GM12873 (cell line): ENCODE measurements at regions not wholly inside any gene's neighbourhood (a gene's known extent, or its start where the extent isn't known, plus 50 kb on each side); places are given as distances from the start of the nearest gene placed in this dataset.

ENCODE experiments used
- TF ChIP-seq, protein P1 (sequence below): IDR thresholded peaks from 2 replicates; pipeline ENCODE4 v1.5.1; 2012; ENCODE audit warnings: low read depth, mild to moderate bottlenecking, moderate library complexity, low read length, control low read depth; ENCODE audit not compliant: insufficient read depth; ENCODE audit errors: missing control alignments

DNA sequence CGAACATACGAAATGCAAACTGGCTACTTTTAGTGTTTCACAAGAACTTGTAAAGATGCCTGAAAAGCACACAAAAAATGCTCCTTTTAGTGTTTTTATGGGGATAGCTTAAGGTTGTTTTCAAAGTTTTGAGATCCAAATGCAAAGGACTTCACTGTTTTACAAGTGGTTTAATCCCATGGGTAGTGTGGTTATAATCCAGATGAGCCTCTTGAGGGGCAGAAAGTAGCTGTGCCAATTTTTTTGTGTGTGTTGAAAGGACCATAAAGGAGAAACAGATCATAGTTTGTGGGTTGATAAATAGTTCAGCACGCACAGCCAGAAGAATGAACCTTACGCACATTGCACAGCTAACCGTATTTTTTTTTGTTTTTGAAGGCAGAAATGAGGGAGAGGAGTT lies 126.9 kb upstream of the GIMD1 start:
- TF ChIP-seq, protein P1, sequence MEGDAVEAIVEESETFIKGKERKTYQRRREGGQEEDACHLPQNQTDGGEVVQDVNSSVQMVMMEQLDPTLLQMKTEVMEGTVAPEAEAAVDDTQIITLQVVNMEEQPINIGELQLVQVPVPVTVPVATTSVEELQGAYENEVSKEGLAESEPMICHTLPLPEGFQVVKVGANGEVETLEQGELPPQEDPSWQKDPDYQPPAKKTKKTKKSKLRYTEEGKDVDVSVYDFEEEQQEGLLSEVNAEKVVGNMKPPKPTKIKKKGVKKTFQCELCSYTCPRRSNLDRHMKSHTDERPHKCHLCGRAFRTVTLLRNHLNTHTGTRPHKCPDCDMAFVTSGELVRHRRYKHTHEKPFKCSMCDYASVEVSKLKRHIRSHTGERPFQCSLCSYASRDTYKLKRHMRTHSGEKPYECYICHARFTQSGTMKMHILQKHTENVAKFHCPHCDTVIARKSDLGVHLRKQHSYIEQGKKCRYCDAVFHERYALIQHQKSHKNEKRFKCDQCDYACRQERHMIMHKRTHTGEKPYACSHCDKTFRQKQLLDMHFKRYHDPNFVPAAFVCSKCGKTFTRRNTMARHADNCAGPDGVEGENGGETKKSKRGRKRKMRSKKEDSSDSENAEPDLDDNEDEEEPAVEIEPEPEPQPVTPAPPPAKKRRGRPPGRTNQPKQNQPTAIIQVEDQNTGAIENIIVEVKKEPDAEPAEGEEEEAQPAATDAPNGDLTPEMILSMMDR = no peak

DNA sequence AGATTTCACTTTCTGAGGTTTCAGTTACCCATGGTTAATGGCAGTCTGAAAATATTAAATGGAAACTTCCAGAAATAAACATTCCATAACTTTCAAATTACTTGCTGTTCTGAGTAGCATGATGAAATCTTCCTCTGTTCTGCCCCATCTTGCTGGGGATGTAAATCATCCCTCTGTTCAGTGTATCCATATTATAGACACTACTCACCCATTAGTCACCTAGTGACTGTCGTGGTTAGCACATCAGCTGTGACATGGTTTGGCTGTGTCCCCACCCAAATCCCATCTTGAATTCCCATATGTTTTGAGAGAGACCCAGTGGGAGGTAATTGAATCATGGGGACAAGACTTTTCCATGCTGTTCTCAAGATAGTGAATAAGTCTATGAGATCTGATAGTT lies 125.5 kb upstream of the GIMD1 start:
- TF ChIP-seq, protein P1 = no peak

DNA sequence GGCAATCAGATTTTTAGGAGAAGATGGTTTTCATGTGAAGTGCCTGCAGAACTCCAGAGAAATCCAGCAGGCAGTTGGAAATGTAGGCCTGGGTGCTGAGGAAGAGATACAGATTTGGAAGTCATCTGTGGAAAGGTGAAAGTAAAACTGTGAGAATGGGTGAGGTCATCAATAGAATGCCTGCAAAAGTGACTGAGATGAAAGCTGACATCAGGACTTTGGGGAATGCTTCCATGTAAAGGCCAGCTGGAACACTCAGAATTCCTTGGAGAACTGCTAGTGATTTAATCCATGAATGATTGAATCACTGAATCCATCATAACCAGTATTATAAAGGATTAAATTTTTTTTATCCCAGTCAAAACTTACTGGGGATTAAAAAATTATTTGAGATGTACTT lies 124.5 kb upstream of the GIMD1 start:
- TF ChIP-seq, protein P1 = no peak

DNA sequence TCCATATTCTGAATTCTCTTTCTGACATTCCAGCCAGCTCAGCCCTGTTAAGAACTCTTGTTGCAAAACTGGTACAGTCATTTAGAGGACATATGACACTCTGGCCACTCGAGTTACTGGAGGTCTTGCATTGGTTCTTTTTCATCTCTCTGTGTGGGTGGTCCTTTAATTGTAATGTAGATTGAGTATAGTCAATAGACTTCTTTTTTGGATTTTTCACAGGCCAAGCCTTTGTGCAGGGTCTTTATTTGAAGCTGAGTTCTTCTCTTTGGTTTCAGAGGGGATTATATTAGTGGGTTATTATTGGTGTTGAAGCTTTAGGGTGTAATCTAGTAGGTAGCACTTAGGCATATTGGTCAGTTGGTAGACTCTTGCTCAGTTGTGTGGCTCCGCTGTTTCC lies 118.0 kb upstream of the GIMD1 start:
- TF ChIP-seq, protein P1 = no peak

DNA sequence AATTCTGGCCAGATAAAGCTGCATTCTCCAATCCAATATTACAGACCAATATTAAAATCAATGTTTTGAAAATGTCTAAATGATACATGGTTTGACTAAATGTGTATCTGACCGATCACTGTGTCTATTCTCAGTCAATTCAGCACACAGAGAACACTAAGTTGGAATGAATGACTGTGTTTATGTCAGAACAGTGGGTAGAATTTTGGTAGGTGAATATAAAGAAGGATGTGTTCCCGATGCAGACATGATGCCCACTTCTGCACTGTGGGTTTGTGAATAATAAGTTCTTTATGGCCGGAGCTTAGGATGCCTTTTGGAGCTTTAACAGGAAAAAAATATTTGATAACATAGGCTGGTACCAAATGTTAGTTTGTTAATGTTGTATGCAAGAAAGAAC lies 113.2 kb upstream of the GIMD1 start:
- TF ChIP-seq, protein P1 = no peak

DNA sequence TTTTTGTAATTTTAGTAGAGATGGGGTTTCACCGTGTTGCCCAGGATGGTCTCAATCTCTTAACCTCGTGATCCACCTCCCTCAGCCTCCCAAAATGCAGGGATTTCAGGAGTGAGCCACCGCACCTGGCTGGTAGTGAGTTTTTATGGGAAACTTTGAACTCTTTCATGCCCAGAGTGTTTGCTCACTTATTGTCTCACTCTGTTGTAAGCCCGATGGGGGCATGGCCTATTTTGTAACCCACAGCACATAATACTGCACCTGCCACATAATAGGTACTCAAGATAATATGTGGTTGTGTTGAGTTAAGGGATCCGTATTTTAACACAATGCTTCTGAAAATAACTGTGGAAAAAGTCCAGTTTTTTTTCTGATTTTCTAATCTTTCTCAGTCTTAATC lies 109.6 kb upstream of the GIMD1 start:
- TF ChIP-seq, protein P1 = no peak

DNA sequence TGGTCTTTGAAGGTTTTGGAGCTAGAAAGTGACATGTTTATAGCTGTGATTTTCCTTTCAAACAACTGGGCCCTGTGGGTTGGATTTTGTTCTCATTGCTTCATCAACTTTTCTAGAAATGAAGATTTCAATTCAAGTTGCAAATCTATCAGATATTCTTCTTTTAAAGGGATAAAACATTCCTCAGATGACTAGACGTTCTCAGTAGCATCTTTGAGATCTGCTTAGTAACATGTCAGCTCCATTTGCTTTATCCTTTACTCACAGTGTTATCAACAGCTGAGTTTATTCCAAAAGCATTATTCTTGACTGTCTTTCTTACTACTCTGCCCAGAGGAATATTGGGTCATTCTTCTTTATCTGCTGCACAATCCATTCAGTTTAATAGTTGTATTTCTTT lies 108.2 kb upstream of the GIMD1 start:
- TF ChIP-seq, protein P1 = no peak
